ENCODE measurements at regions not wholly inside any gene's neighbourhood (a gene's known extent, or its start where the extent isn't known, plus 50 kb on each side); places are given as distances from the start of the nearest gene placed in this dataset.

DNA sequence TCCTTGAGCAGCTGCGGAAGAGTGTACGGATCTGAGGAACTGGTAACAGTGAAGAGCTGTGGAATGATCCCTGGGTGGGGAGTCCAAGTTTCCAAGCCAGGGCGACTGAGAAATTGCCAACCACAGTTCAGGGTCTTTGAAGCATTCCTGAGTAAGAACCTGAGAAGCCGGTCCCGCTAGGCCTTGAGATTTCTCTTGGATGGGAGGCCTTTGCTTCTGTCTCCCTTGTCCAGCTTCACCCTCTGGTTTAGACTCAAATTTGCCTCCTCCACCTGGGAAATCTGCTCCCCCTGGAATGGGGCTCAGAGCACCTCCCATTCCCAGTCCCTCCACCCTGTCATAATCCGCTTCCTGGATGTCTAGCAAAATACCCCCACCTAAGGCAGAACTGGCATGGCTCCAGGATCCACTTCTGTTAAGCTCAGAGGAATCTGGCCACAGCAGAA, 127.7 kb upstream of the DLG1 start:
- no peak overlapping the region for H2AFZ ChIP-seq (ENCODE audit: low read length)

DNA sequence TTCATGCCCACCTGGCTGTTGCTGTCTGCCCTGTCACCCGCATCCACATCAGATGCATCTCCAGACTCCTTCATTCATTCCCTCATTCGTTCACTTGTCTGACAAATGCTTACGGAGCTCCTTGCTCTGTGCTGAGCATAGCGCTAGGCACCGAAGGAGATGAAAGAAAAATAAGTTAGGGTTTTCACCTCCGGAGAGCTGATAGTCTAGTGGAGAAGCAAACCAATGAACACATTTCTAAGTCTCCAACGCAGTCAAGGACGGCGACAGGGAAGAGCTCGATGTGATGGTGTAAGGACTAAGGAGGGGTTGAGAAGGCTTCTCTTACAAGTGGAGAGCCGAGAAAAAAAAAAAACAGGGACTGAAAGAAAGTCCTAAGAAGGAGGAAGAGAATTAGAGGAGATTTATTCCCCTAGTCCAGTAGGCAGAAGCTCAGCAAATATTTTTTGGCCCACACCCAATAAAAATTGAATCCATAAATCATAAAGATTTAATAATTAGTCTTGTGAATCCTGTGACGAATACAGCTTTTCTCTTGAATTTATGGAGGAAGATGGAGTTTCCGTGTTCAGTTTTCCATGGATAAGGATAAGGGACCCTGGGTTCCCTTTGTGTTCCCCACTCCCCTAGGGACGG, 127.2 kb upstream of the DLG1 start:
- Histone ChIP-seq H3K36me3 (ENCODE audit: insufficient read depth, low read length) (no peaks in the 10 kb centered on the region), H3K4me2 (ENCODE audit: low read depth, low read length, poor library complexity, severe bottlenecking) (no peak overlapping the region), H3K9ac (ENCODE audit: low read depth, low read length, poor library complexity, severe bottlenecking) (no peak overlapping the region), H4K20me1 (ENCODE audit: insufficient read depth, low read length, poor library complexity, severe bottlenecking) (no peaks in the 10 kb centered on the region), H3K9me3 (ENCODE audit: insufficient read depth, low read depth, low read length) (no peaks in the 10 kb centered on the region), H2AFZ (ENCODE audit: low read length) (no peak overlapping the region), H3F3A (ENCODE audit: low read depth) (no peaks in the 10 kb centered on the region), H3K4me1 (ENCODE audit: insufficient read depth, low read length, poor library complexity, severe bottlenecking) (peaks cover 22% of the 10 kb centered on the region), H3K4me3 (ENCODE audit: low read length, poor library complexity, severe bottlenecking) (no peak overlapping the region), H3K9me2 (replicated peaks; ENCODE audit: low read depth, low read length) (no peaks in the 10 kb centered on the region), H3K27me3 (ENCODE audit: insufficient read depth, low read length, poor library complexity, severe bottlenecking) (no peaks in the 10 kb centered on the region), H3K79me2 (ENCODE audit: insufficient read depth, low read length) (no peaks in the 10 kb centered on the region)
- TF ChIP-seq, protein P1, sequence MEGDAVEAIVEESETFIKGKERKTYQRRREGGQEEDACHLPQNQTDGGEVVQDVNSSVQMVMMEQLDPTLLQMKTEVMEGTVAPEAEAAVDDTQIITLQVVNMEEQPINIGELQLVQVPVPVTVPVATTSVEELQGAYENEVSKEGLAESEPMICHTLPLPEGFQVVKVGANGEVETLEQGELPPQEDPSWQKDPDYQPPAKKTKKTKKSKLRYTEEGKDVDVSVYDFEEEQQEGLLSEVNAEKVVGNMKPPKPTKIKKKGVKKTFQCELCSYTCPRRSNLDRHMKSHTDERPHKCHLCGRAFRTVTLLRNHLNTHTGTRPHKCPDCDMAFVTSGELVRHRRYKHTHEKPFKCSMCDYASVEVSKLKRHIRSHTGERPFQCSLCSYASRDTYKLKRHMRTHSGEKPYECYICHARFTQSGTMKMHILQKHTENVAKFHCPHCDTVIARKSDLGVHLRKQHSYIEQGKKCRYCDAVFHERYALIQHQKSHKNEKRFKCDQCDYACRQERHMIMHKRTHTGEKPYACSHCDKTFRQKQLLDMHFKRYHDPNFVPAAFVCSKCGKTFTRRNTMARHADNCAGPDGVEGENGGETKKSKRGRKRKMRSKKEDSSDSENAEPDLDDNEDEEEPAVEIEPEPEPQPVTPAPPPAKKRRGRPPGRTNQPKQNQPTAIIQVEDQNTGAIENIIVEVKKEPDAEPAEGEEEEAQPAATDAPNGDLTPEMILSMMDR (conservative IDR thresholded peaks at IDR 0.05; ENCODE audit: low read length): no peak
- no peak for TF ChIP-seq EZH2phosphoT487 (IDR thresholded peaks at IDR 0.05; ENCODE audit: borderline replicate concordance)

More for the DNA sequence above, 127.7 kb upstream of the DLG1 start:
- Histone ChIP-seq H4K20me1 (ENCODE audit: insufficient read depth, low read length, poor library complexity, severe bottlenecking) (no peaks in the 10 kb centered on the region), H3K4me2 (ENCODE audit: low read depth, low read length, poor library complexity, severe bottlenecking) (no peak overlapping the region), H3K9me3 (ENCODE audit: insufficient read depth, low read depth, low read length) (no peaks in the 10 kb centered on the region), H3K9ac (ENCODE audit: low read depth, low read length, poor library complexity, severe bottlenecking) (no peak overlapping the region), H3K79me2 (ENCODE audit: insufficient read depth, low read length) (no peaks in the 10 kb centered on the region), H3K9me2 (replicated peaks; ENCODE audit: low read depth, low read length) (no peaks in the 10 kb centered on the region), H3K4me1 (ENCODE audit: insufficient read depth, low read length, poor library complexity, severe bottlenecking) (peaks cover 22% of the 10 kb centered on the region), H3K27me3 (ENCODE audit: insufficient read depth, low read length, poor library complexity, severe bottlenecking) (no peaks in the 10 kb centered on the region), H3K36me3 (ENCODE audit: insufficient read depth, low read length) (no peaks in the 10 kb centered on the region), H3F3A (ENCODE audit: low read depth) (no peaks in the 10 kb centered on the region), H3K4me3 (ENCODE audit: low read length, poor library complexity, severe bottlenecking) (no peak overlapping the region)
- TF ChIP-seq EZH2phosphoT487 (IDR thresholded peaks at IDR 0.05; ENCODE audit: borderline replicate concordance): no peak
- TF ChIP-seq, protein P1 (conservative IDR thresholded peaks at IDR 0.05; ENCODE audit: low read length): no peak

DNA sequence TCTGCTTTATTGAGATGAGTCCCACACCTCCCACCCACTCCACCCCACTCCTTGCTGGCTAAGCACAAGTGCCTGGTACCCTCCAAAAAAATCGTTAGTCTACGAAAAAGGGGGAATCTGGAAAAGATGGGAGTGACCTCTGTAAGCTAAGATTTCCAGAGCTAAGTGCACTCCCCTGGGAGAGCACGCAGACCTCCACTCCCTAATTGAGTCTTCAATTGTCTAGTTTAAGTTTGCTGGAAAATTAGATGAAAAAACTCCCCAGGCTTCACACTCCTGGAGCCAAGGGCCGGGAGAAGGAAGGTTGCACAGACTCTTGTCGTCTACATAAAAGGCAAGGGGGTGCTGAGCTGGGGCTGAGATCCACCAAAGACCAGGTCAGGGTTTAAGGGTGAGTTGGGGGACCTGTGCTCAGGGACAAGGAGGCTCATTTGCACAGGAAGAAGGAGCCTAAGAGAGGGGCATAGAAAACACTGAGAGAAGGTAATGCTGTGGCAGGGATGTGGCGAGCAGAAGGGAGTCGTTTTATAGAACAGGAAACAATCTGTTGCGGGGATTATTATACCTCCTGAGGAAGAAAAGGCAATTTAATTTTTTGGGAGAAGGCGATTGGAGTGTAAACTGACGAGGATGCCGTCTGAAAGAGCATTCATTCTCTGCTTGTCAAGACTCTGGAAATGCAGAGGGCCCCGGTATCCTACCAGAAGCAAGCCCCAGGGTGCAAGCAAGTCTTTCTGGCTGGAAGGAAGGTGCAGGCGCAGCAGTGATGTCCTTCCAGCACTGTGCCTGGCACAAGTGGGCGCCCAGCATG, 126.5 kb upstream of the DLG1 start:
- no peaks in the 10 kb centered on the region for H3K27me3 ChIP-seq (ENCODE audit: insufficient read depth, low read length, poor library complexity, severe bottlenecking)
- no peaks in the 10 kb centered on the region for H3K9me3 ChIP-seq (ENCODE audit: insufficient read depth, low read depth, low read length)
- H3K79me2 ChIP-seq (ENCODE audit: insufficient read depth, low read length): no peaks in the 10 kb centered on the region
- peaks cover 20% of the 10 kb centered on the region for H3K4me1 ChIP-seq (ENCODE audit: insufficient read depth, low read length, poor library complexity, severe bottlenecking)
- no peaks in the 10 kb centered on the region for H4K20me1 ChIP-seq (ENCODE audit: insufficient read depth, low read length, poor library complexity, severe bottlenecking)
- no peak for TF ChIP-seq EZH2phosphoT487 (IDR thresholded peaks at IDR 0.05; ENCODE audit: borderline replicate concordance)
- TF ChIP-seq, protein P1 (conservative IDR thresholded peaks at IDR 0.05; ENCODE audit: low read length): no peak
- no peak overlapping the region for H3K4me3 ChIP-seq (ENCODE audit: low read length, poor library complexity, severe bottlenecking)
- H3F3A ChIP-seq (ENCODE audit: low read depth): no peaks in the 10 kb centered on the region
- H2AFZ ChIP-seq (ENCODE audit: low read length): no peak overlapping the region
- H3K4me2 ChIP-seq (ENCODE audit: low read depth, low read length, poor library complexity, severe bottlenecking): no peak overlapping the region
- no peaks in the 10 kb centered on the region for H3K9me2 ChIP-seq (replicated peaks; ENCODE audit: low read depth, low read length)
- no peaks in the 10 kb centered on the region for H3K36me3 ChIP-seq (ENCODE audit: insufficient read depth, low read length)
- no peak overlapping the region for H3K9ac ChIP-seq (ENCODE audit: low read depth, low read length, poor library complexity, severe bottlenecking)

Measured in Loucy (cell line).